A549 (cell line): ENCODE measurements at regions not wholly inside any gene's neighbourhood (a gene's known extent, or its start where the extent isn't known, plus 50 kb on each side); places are given as distances from the start of the nearest gene placed in this dataset.

Experiments
- ATAC-seq, 2 experiments: fragments of 200-7000 bp in 1 of 2; fragments of >200 bp in 1 of 2; cut with Nextera tagmentation in 1 of 2; cut with Tn5 transposase in 1 of 2; 3 replicates each; pipeline versions ENCODE4 v1.8.0 to v1.9.1; 2018 to 2020; ENCODE audit warnings: mild to moderate bottlenecking in 1 of 2, moderate library complexity in 1 of 2
- CTCF ChIA-PET: fragments of 300-600 bp; sonication (Branson Sonifier 250); formaldehyde crosslinking; extraction: SDS; loops from one replicate; lab custom pipeline; 2021; ENCODE audit warnings: antibody characterized with exemption, inconsistent platforms; lab: Yijun Ruan, JAX
- POLR2A ChIA-PET: fragments of 350-600 bp; formaldehyde crosslinking; extraction: SDS; loops from one replicate; lab custom pipeline; 2021; ENCODE audit warnings: antibody characterized with exemption, inconsistent platforms; lab: Yijun Ruan, JAX
- DNase-seq, 2 experiments: peaks; one replicate each; pipeline versions ENCODE4 v3.0.0 to v3.0.0-alpha.2; 2011 to 2016; ENCODE audit warnings: low read depth in 1 of 2, low spot score in 1 of 2
- FAIRE-seq: peaks from 2 replicates; lab custom pipeline; 2011; peaks lifted over from hg19 to GRCh38; lab: Jason Lieb, UNC
- H3K27ac ChIP-seq, 2 experiments: fragments of >200 bp; sonication (Bioruptor Twin); formaldehyde crosslinking; 3 replicates each; pipeline ENCODE4 v1.5.1; 2016 to 2017
- H3K4me1 ChIP-seq: fragments of >200 bp; sonication (Bioruptor Twin); formaldehyde crosslinking; 3 replicates; pipeline ENCODE4 v1.6.1; 2016
- H3K4me2 ChIP-seq: fragments of >200 bp; sonication (Bioruptor Twin); formaldehyde crosslinking; 3 replicates; pipeline ENCODE4 v1.6.1; 2016
- H3K4me3 ChIP-seq: fragments of >200 bp; sonication (Bioruptor Twin); formaldehyde crosslinking; 3 replicates; pipeline ENCODE4 v1.5.1; 2016
- H3K9me3 ChIP-seq: fragments of >200 bp; sonication (Bioruptor Twin); formaldehyde crosslinking; 3 replicates; pipeline ENCODE4 v1.6.1; 2016
- BHLHE40 ChIP-seq: IDR thresholded peaks from 2 replicates; pipeline ENCODE4 v1.6.1; 2012; ENCODE audit warnings: low read depth, low read length, inconsistent platforms
- CEBPB ChIP-seq, 2 experiments: fragments of >200 bp in 1 of 2; sonication (Bioruptor Twin) in 1 of 2; formaldehyde crosslinking in 1 of 2; IDR thresholded peaks; 2 replicates each; pipeline ENCODE4 v1.6.1; 2012 to 2016
- EHF ChIP-seq: fragments of 250-450 bp; sonication (Bioruptor Pico); IDR thresholded peaks from 2 replicates; pipeline ENCODE4 v1.5.0; 2020; ENCODE audit warnings: mild to moderate bottlenecking
- EHMT2 ChIP-seq: fragments of 200-600 bp; sonication (generic); IDR thresholded peaks from 2 replicates; pipeline ENCODE4 v1.6.1; 2016; ENCODE audit warnings: antibody characterized with exemption, low read depth, mild to moderate bottlenecking, moderate library complexity
- EP300 ChIP-seq, 2 experiments: fragments of >200 bp; sonication (Bioruptor Twin); formaldehyde crosslinking; IDR thresholded peaks; 2 replicates in 1 of 2; 3 replicates in 1 of 2; pipeline ENCODE4 v1.6.1; 2016 to 2017
- FOSB ChIP-seq: fragments of 250-450 bp; sonication (Bioruptor Pico); IDR thresholded peaks from 2 replicates; pipeline ENCODE4 v1.5.0; 2020; ENCODE audit warnings: mild to moderate bottlenecking, moderate library complexity
- GATA3 ChIP-seq: IDR thresholded peaks from 2 replicates; pipeline ENCODE4 v1.6.1; 2012; ENCODE audit warnings: borderline replicate concordance
- HEYL ChIP-seq: fragments of 250-450 bp; sonication (Bioruptor Pico); IDR thresholded peaks from 2 replicates; pipeline ENCODE4 v1.8.0; 2021; ENCODE audit warnings: mild to moderate bottlenecking, moderate library complexity
- HOXA7 ChIP-seq: fragments of 250-450 bp; sonication (Bioruptor Pico); IDR thresholded peaks from 2 replicates; pipeline ENCODE4 v1.5.0; 2020; ENCODE audit warnings: mild to moderate bottlenecking, moderate library complexity
- HOXB13 ChIP-seq: fragments of 250-450 bp; sonication (Bioruptor Pico); IDR thresholded peaks from 2 replicates; pipeline ENCODE4 v1.5.0; 2020; ENCODE audit warnings: low read depth, mild to moderate bottlenecking, moderate library complexity
- HOXB5 ChIP-seq: fragments of 250-450 bp; sonication (Bioruptor Pico); IDR thresholded peaks from 2 replicates; pipeline ENCODE4 v1.5.0; 2020; ENCODE audit warnings: mild to moderate bottlenecking, moderate library complexity
- MAX ChIP-seq: IDR thresholded peaks from 2 replicates; pipeline ENCODE4 v1.6.1; 2012
- NFE2L2 ChIP-seq: fragments of 150-350 bp; conservative IDR thresholded peaks from 2 replicates; pipeline ENCODE4 v1.6.1; 2014; ENCODE audit warnings: low read length
- RAD21 ChIP-seq, 2 experiments: fragments of >200 bp in 1 of 2; sonication (Bioruptor Twin) in 1 of 2; formaldehyde crosslinking in 1 of 2; IDR thresholded peaks in 1 of 2; conservative IDR thresholded peaks in 1 of 2; 2 replicates in 1 of 2; 3 replicates in 1 of 2; pipeline ENCODE4 v1.6.1; 2012 to 2018; ENCODE audit warnings: inconsistent platforms in 1 of 2
- RCOR1 ChIP-seq: fragments of 150-350 bp; IDR thresholded peaks from 2 replicates; pipeline ENCODE4 v1.6.1; 2014; ENCODE audit warnings: antibody characterized with exemption, low read length, low read depth
- RFX5 ChIP-seq: fragments of 450-650 bp; IDR thresholded peaks from 2 replicates; pipeline ENCODE4 v1.7.1; 2014; ENCODE audit warnings: antibody characterized with exemption, mild to moderate bottlenecking, moderate library complexity
- RNF2 ChIP-seq: fragments of 200-600 bp; sonication (generic); IDR thresholded peaks from 2 replicates; pipeline ENCODE4 v1.6.1; 2016; ENCODE audit warnings: low read depth, mild to moderate bottlenecking, antibody characterized with exemption, moderate library complexity, borderline replicate concordance
- SMC3 ChIP-seq: fragments of >200 bp; sonication (Bioruptor Twin); formaldehyde crosslinking; IDR thresholded peaks from 3 replicates; pipeline ENCODE4 v1.6.1; 2018; ENCODE audit warnings: inconsistent platforms
- WGBS: methylation state at CpG from one replicate; pipeline ENCODE4 v1.1.6; 2017; ENCODE audit errors: missing lambda C conversion rate; 5-methylcytosine and 5-hydroxymethylcytosine counted together
- TF ChIP-seq, protein P1 (sequence below): fragments of 250-450 bp; sonication (Bioruptor Pico); IDR thresholded peaks from 2 replicates; pipeline ENCODE4 v1.5.0; 2021; ENCODE audit warnings: mild to moderate bottlenecking, moderate library complexity, borderline replicate concordance

GRCh38 chr15:70257047-70257446 is 159.3 kb upstream of the TLE3 start:
- ATAC-seq: no peak
- ChIA-PET POLR2A (no interaction called here), CTCF (interaction anchor here (1.2 kb wide), 1 partner anchor 13 kb away, joined by 4 read pairs; no protein-coding TSS in a partner anchor)
- TF ChIP-seq HOXB13 (CRISPR knock-in tag) (no peak), MAX (no peak), EHF (no peak), EP300 (IDR thresholded peaks at IDR 0.05) (no peak), FOSB (CRISPR knock-in tag) (no peak), BHLHE40 (no peak), SMC3 (no peak), HOXA7 (CRISPR knock-in tag) (no peak), GATA3 (no peak), HOXB5 (CRISPR knock-in tag) (no peak), CEBPB (IDR thresholded peaks at IDR 0.05) (no peak), EHMT2 (no peak), RCOR1 (no peak)
- TF ChIP-seq, protein P1, sequence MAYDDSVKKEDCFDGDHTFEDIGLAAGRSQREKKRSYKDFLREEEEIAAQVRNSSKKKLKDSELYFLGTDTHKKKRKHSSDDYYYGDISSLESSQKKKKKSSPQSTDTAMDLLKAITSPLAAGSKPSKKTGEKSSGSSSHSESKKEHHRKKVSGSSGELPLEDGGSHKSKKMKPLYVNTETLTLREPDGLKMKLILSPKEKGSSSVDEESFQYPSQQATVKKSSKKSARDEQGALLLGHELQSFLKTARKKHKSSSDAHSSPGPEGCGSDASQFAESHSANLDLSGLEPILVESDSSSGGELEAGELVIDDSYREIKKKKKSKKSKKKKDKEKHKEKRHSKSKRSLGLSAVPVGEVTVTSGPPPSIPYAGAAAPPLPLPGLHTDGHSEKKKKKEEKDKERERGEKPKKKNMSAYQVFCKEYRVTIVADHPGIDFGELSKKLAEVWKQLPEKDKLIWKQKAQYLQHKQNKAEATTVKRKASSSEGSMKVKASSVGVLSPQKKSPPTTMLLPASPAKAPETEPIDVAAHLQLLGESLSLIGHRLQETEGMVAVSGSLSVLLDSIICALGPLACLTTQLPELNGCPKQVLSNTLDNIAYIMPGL: no peak
- Histone ChIP-seq H3K4me3 (no peak overlapping the region), H3K27ac (no peak overlapping the region), H3K9me3 (no peaks in the 10 kb centered on the region), H3K4me2 (no peak overlapping the region), H3K4me1 (no peaks in the 10 kb centered on the region)
- FAIRE-seq: no peak
- no peak for DNase-seq
- 68% methylated on average over 4 of the region's 4 CpGs for WGBS

- FAIRE-seq: no peak
- POLR2A ChIA-PET: no interaction called here
- no peak overlapping the region for H3K4me3 ChIP-seq
- TF ChIP-seq RFX5: no peak
- TF ChIP-seq NFE2L2: no peak
- TF ChIP-seq RNF2: no peak
- TF ChIP-seq HEYL (CRISPR knock-in tag): no peak
- TF ChIP-seq, all 56 proteins: peak for 0
- Histone ChIP-seq H3K9me3 (no peaks in the 10 kb centered on the region), H3K4me2 (no peak overlapping the region), H3K27ac (no peak overlapping the region), H3K4me1 (no peaks in the 10 kb centered on the region)
- no peak for ATAC-seq
- 74% methylated on average over 18 of the region's 19 CpGs for WGBS
- no peak for DNase-seq
- CTCF ChIA-PET: interaction anchor here (0.8 to 3.3 kb wide), 8 partner anchors 13 to 778 kb away, joined by 3 to 10 read pairs (median 3); no protein-coding TSS in a partner anchor
These were observed 156.7 kb upstream of the TLE3 start for GRCh38 chr15:70254311-70254869.

DNA sequence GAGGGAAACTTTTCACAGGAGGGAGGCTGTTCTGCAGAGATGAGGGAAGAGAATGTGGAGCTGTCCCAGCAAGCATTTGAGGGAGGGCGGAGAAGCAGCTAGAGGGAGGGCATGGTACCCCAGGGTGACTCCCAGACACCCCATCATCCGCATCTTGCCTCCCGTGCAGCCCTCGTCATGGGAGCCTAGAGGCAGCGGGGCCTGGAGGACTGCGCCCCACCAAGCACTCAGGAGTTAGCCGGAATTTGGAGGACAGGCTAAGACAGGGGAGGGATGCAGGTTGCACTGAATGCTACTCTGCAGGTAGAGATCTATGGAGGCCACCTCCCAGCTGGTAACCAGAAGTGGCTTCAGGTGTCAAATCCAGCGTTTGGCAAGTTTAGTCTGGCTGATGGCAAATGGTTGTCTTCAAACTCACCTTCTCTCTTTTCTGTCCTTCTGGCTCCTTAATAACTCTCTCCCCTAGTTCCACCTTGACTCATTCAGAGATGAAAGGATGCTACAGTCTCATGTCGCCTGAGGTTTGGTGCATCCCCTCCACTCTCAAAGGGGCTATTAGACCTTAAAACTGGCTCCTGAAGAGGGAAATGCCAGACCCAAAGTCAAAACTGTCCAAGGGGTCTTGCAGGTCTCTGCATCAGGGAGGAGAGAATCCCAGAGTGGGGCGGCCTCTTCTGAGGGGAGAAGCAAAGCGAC is 155.9 kb upstream of the TLE3 start:
- FAIRE-seq: no peak
- H3K9me3 ChIP-seq: no peaks in the 10 kb centered on the region
- 82% methylated on average over 11 of the region's 11 CpGs for WGBS
- DNase-seq: no peak
- no peak overlapping the region for H3K4me2 ChIP-seq
- H3K4me3 ChIP-seq: no peak overlapping the region
- POLR2A ChIA-PET: no interaction called here
- TF ChIP-seq HOXB5 (CRISPR knock-in tag): no peak
- TF ChIP-seq RAD21 (conservative IDR thresholded peaks at IDR 0.05 in 1 of 2, IDR thresholded peaks at IDR 0.05 in 1 of 2): no peak
- TF ChIP-seq HOXB13 (CRISPR knock-in tag): no peak
- CTCF ChIA-PET: interaction anchor here (0.8 to 3.3 kb wide), 6 partner anchors 10 to 235 kb away, joined by 3 to 10 read pairs (median 4); no protein-coding TSS in a partner anchor
- no peak overlapping the region for H3K27ac ChIP-seq
- no peaks in the 10 kb centered on the region for H3K4me1 ChIP-seq
- ATAC-seq: no peak
